Kidney (tissue), 13 donors: ENCODE measurements at regions not wholly inside any gene's neighbourhood (a gene's known extent, or its start where the extent isn't known, plus 50 kb on each side); places are given as distances from the start of the nearest gene placed in this dataset.
A peak's percentile ranks its signal among the peaks of the same experiment; 100 is the strongest.

Experiments used
- DNase-seq, 5 donors: peaks; one replicate each; pipeline ENCODE4 v3.0.0-alpha.2; 2013 to 2020
- FAIRE-seq: peaks from 2 replicates; lab custom pipeline; 2012; peaks lifted over from hg19 to GRCh38; lab: Jason Lieb, UNC
- H3K27ac ChIP-seq, 2 donors: one replicate each; pipeline ENCODE4 v1.7.0; 2013; ENCODE audit warnings: low read depth in 2 of 2, low read length in 2 of 2, inconsistent platforms in 1 of 2
- H3K27me3 ChIP-seq: one replicate; pipeline ENCODE4 v1.7.1; 2013; ENCODE audit warnings: low read length, inconsistent platforms; ENCODE audit not compliant: control insufficient read depth, insufficient read depth
- H3K36me3 ChIP-seq, 3 donors: one replicate each; pipeline versions ENCODE4 v1.7.0 to v1.7.1; 2013; ENCODE audit warnings: low read length in 3 of 3, control low read depth in 1 of 3, inconsistent platforms in 1 of 3; ENCODE audit not compliant: insufficient read depth in 3 of 3, control insufficient read depth in 2 of 3
- H3K4me1 ChIP-seq, 3 donors: one replicate each; pipeline versions ENCODE4 v1.7.0 to v1.7.1; 2013; ENCODE audit warnings: low read length in 3 of 3, inconsistent platforms in 1 of 3, low read depth in 1 of 3; ENCODE audit not compliant: control insufficient read depth in 2 of 3, insufficient read depth in 2 of 3
- H3K4me3 ChIP-seq, 3 donors: one replicate each; pipeline versions ENCODE4 v1.7.0 to v1.8.1; 2013; ENCODE audit warnings: low read length in 3 of 3, control low read depth in 1 of 3, inconsistent platforms in 1 of 3
- H3K9ac ChIP-seq, 3 donors: one replicate each; pipeline versions ENCODE4 v1.7.0 to v1.7.1; 2013; ENCODE audit warnings: low read length in 3 of 3, control low read depth in 1 of 3, inconsistent platforms in 1 of 3
- H3K9me3 ChIP-seq, 3 donors: one replicate each; pipeline versions ENCODE4 v1.7.0 to v1.7.1; 2013; ENCODE audit warnings: low read length in 3 of 3, control low read depth in 1 of 3, inconsistent platforms in 1 of 3; ENCODE audit not compliant: control insufficient read depth in 2 of 3, insufficient read depth in 1 of 3
- intact Hi-C: fragments of 100-400 bp; cut with DNase I; formaldehyde crosslinking; loops from one replicate; pipeline ENCODE4 v1.11.1; 2022
- TF ChIP-seq, protein P1 (sequence below): IDR thresholded peaks from 3 replicates; pipeline ENCODE4 v1.5.1; 2012; ENCODE audit warnings: mild to moderate bottlenecking, moderate library complexity, borderline replicate concordance; ENCODE audit not compliant: insufficient read depth; ENCODE audit errors: extremely low read depth
- donor health status: control.
- donor health status: control.
- donor health status: control.
- donor health status: control.
- donor health status: control.
- donor health status: DM: yes; HTN: yes; CAD: no.
- donor health status: Normal renal cell carcinoma (clear cell type).

DNA sequence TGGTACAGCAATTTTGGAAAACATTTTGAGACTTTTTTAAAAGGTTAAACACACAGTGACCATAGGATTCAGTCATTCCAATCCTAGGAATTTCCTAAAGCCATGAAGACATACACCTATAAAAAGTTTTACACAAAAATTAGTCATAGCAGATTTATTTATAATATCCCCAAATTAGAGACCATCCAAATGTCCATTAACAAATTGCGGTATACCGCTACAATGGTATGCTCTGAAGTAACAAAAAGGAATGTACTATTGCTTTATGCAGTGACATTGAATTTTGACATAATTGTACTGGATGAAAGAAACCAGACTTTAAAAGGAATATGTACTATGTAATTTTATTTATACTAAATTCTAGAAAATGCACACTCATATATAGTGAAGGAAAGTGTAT lies 362.8 kb downstream of the HGF start:
- DNase-seq (no peak), FAIRE-seq (no peak)
- H3K36me3 ChIP-seq: no peaks in the 10 kb centered on the region
- H3K9me3 ChIP-seq: no peaks in the 10 kb centered on the region
- TF ChIP-seq, protein P1, sequence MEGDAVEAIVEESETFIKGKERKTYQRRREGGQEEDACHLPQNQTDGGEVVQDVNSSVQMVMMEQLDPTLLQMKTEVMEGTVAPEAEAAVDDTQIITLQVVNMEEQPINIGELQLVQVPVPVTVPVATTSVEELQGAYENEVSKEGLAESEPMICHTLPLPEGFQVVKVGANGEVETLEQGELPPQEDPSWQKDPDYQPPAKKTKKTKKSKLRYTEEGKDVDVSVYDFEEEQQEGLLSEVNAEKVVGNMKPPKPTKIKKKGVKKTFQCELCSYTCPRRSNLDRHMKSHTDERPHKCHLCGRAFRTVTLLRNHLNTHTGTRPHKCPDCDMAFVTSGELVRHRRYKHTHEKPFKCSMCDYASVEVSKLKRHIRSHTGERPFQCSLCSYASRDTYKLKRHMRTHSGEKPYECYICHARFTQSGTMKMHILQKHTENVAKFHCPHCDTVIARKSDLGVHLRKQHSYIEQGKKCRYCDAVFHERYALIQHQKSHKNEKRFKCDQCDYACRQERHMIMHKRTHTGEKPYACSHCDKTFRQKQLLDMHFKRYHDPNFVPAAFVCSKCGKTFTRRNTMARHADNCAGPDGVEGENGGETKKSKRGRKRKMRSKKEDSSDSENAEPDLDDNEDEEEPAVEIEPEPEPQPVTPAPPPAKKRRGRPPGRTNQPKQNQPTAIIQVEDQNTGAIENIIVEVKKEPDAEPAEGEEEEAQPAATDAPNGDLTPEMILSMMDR: no peak
- no peaks in the 10 kb centered on the region for H3K27me3 ChIP-seq
- no peak overlapping the region for H3K4me3 ChIP-seq
- intact Hi-C loops: no loop called here
- no peaks in the 10 kb centered on the region for H3K4me1 ChIP-seq
- H3K9ac ChIP-seq: no peak overlapping the region
- no peak overlapping the region for H3K27ac ChIP-seq

DNA sequence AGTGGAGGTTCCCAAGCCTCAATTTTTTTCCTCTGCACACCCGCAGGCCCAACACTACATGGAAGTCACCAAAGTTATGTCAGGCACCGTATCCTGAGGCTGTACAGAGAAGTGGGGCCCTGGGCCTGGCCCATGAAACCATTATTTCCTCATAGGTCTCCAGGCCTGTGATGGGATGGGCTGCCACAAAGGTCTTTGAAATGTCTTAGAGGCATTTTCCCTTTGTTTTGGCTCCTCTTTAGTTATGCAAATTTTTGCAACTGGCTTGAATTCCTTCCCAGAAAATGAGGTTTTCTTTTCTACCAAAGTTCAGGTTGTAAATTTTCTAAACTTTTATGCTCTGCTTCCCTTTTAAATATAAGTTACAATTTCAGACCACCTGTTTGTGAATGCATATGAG lies 365.2 kb downstream of the HGF start:
- H3K4me1 ChIP-seq: no peaks in the 10 kb centered on the region
- TF ChIP-seq, protein P1: no peak
- no peaks in the 10 kb centered on the region for H3K27me3 ChIP-seq
- no peak for FAIRE-seq
- no peak overlapping the region for H3K9ac ChIP-seq
- no peaks in the 10 kb centered on the region for H3K9me3 ChIP-seq
- intact Hi-C loops: no loop called here
- H3K27ac ChIP-seq: no peak overlapping the region
- no peaks in the 10 kb centered on the region for H3K36me3 ChIP-seq
- no peak for DNase-seq
- H3K4me3 ChIP-seq: no peak overlapping the region

DNA sequence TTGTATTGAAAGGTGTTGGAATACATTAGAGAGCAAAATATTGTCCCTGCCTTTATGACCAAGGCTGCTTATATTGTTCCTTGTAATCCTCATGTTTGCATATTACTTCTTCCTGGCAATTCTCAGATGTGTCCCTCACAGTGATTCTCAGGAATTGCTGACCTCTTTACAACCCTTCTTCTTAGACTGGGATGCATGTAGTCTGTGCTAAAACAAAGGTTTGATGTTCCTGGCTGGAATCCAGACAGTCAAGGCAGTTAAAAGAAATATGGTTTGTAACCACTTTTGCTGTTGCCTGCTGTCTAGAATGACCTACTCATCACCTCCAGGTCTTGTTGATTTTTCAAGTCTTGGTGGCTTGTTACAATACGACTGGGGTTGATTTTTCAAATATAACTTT lies 367.6 kb downstream of the HGF start:
- FAIRE-seq: no peak
- intact Hi-C loops: no loop called here

DNA sequence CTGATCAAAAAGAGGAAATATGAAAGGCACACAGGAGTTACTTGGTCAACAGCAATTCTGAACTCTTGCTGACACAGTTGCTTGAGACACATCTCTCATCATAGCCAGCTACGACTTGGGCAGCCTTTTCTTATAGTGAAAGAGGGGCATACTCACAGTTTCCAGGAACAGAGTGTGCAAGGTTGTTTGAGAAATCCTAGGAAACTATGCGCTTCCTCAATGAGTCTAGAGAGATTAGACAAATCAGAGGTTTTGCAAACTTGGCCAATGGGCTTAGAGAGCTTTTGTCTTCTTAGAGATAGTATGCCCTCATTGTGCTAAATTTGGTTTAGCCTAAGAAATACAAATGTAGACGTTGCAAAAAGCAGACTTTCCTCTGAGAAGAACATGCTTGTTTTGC lies 370.4 kb downstream of the HGF start:
- FAIRE-seq (no peak), DNase-seq (no peak)
- intact Hi-C loops: no loop called here
- Histone ChIP-seq H3K27me3 (no peaks in the 10 kb centered on the region), H3K36me3 (no peaks in the 10 kb centered on the region), H3K9ac (no peak overlapping the region), H3K4me1 (no peaks in the 10 kb centered on the region), H3K4me3 (no peak overlapping the region), H3K27ac (no peak overlapping the region), H3K9me3 (no peaks in the 10 kb centered on the region)
- TF ChIP-seq, protein P1: no peak

More for the DNA sequence above, 367.6 kb downstream of the HGF start:
- H3K4me3 ChIP-seq: no peak overlapping the region
- H3K36me3 ChIP-seq: no peaks in the 10 kb centered on the region
- no peaks in the 10 kb centered on the region for H3K4me1 ChIP-seq
- H3K9ac ChIP-seq: no peak overlapping the region
- no peaks in the 10 kb centered on the region for H3K9me3 ChIP-seq
- TF ChIP-seq, protein P1: no peak
- H3K27me3 ChIP-seq: no peaks in the 10 kb centered on the region
- no peak overlapping the region for H3K27ac ChIP-seq
- peak in 2 of 5 donors; percentile 24 to 67 for DNase-seq
